GM23338 (cell line): ENCODE measurements at regions not wholly inside any gene's neighbourhood (a gene's known extent, or its start where the extent isn't known, plus 50 kb on each side); places are given as distances from the start of the nearest gene placed in this dataset.
"Not testable (repeated sequence)": the region's sequence is repeated elsewhere in the genome, so short reads cannot be mapped to it uniquely, and the experiment has no call there.

Experiments
- ATAC-seq: fragments of 200-7000 bp; cut with Tn5 transposase; 3 replicates; pipeline ENCODE4 v1.9.1; 2020
- DNase-seq: peaks from one replicate; pipeline ENCODE4 v3.0.0-alpha.2; 2015; ENCODE audit warnings: low spot score
- H2AFZ ChIP-seq: fragments of 200-600 bp; sonication (generic); 2 replicates; pipeline ENCODE4 v1.8.0; 2016; ENCODE audit warnings: antibody characterized with exemption, mild to moderate bottlenecking, moderate library complexity
- H3F3A ChIP-seq: fragments of 200-600 bp; sonication (generic); replicated peaks from 2 replicates; pipeline ENCODE4 v1.8.0; 2017; ENCODE audit warnings: antibody characterized with exemption, mixed run types, low read depth
- H3K27ac ChIP-seq: fragments of 200-600 bp; sonication (generic); 2 replicates; pipeline ENCODE4 v1.6.1; 2016; ENCODE audit warnings: low read depth
- H3K27me3 ChIP-seq: fragments of 200-600 bp; sonication (generic); 2 replicates; pipeline ENCODE4 v1.8.0; 2016; ENCODE audit warnings: mild to moderate bottlenecking, mixed run types, moderate library complexity; ENCODE audit not compliant: insufficient read depth
- H3K36me3 ChIP-seq: fragments of 200-600 bp; sonication (generic); 2 replicates; pipeline ENCODE4 v1.8.0; 2016; ENCODE audit warnings: mild to moderate bottlenecking; ENCODE audit not compliant: insufficient read depth
- H3K4me1 ChIP-seq: fragments of 200-600 bp; sonication (generic); 2 replicates; pipeline ENCODE4 v1.8.0; 2016; ENCODE audit warnings: mild to moderate bottlenecking, moderate library complexity; ENCODE audit not compliant: insufficient read depth
- H3K4me2 ChIP-seq: fragments of 200-600 bp; sonication (generic); 2 replicates; pipeline ENCODE4 v1.7.1; 2017; ENCODE audit warnings: mixed run types
- H3K4me3 ChIP-seq: fragments of 200-600 bp; sonication (generic); 2 replicates; pipeline ENCODE4 v1.6.1; 2016; ENCODE audit warnings: mixed run types
- H3K79me2 ChIP-seq: fragments of 200-600 bp; sonication (generic); replicated peaks from 2 replicates; pipeline ENCODE4 v1.8.0; 2017; ENCODE audit warnings: mild to moderate bottlenecking; ENCODE audit not compliant: insufficient read depth
- H3K9me2 ChIP-seq: fragments of 200-600 bp; sonication (generic); 2 replicates; pipeline ENCODE4 v1.8.0; 2017; ENCODE audit not compliant: insufficient read depth
- H4K20me1 ChIP-seq: fragments of 200-600 bp; sonication (generic); replicated peaks from 2 replicates; pipeline ENCODE4 v1.8.0; 2017; ENCODE audit warnings: mild to moderate bottlenecking; ENCODE audit not compliant: insufficient read depth
- H3K27ac Mint-ChIP-seq: 2 replicates; pipeline ENCODE4 v1.8.0; 2020; ENCODE audit warnings: inconsistent platforms, mild to moderate bottlenecking, moderate library complexity, mixed read lengths
- H3K27me3 Mint-ChIP-seq: 3 replicates; pipeline ENCODE4 v1.8.0; 2022; ENCODE audit warnings: low read depth, mild to moderate bottlenecking, moderate library complexity, mixed read lengths, inconsistent platforms; ENCODE audit not compliant: insufficient read depth, poor library complexity
- H3K36me3 Mint-ChIP-seq: 3 replicates; pipeline ENCODE4 v1.8.0; 2021; ENCODE audit warnings: low read depth, mild to moderate bottlenecking, inconsistent platforms, moderate library complexity, mixed read lengths
- H3K4me1 Mint-ChIP-seq: 3 replicates; pipeline ENCODE4 v1.8.0; 2020; ENCODE audit warnings: mild to moderate bottlenecking, inconsistent platforms, mixed read lengths
- H3K4me3 Mint-ChIP-seq: 3 replicates; pipeline ENCODE4 v1.8.0; 2021; ENCODE audit warnings: moderate library complexity, mild to moderate bottlenecking, inconsistent platforms, mixed read lengths
- H3K9me3 Mint-ChIP-seq: 3 replicates; pipeline ENCODE4 v1.8.0; 2020; ENCODE audit warnings: moderate library complexity, mild to moderate bottlenecking, inconsistent platforms, mixed read lengths

- not testable (repeated sequence) for H3K4me1 Mint-ChIP-seq
Measured at GRCh38 chr17:16844669-16845068, 127.2 kb downstream of the TNFRSF13B start.

DNA sequence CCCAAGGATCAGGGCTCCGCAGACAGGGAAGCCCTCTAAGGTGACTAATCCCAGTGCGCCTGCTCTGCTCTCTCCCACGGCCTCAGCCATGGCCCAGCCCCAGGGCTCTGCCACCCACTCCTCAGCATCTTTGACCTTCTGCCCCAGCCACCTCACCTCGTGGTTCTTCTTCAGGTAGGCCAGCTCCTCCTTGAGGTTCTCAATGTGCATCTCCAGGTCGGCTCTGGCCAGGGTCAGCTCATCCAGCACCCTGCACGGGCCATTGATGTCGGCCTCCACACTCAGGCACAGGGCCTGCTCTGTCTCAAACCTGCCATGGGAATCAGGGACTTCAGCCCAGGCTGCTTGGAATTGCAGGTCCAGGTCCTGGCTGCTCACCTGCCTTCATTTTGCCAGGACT is 128.4 kb downstream of the TNFRSF13B start:
- not testable (repeated sequence) for H3K27me3 Mint-ChIP-seq, H3K27ac Mint-ChIP-seq

More at GRCh38 chr17:16844669-16845068, 127.2 kb downstream of the TNFRSF13B start:
- ATAC-seq, H3K4me3 ChIP-seq, H3K27ac Mint-ChIP-seq, H4K20me1 ChIP-seq, H3K27ac ChIP-seq, H3K4me1 ChIP-seq, H3K9me2 ChIP-seq, H3K36me3 ChIP-seq, H3K79me2 ChIP-seq, H3K4me2 ChIP-seq, H3K27me3 ChIP-seq, H3F3A ChIP-seq, H3K27me3 Mint-ChIP-seq, H3K36me3 Mint-ChIP-seq, H2AFZ ChIP-seq, H3K4me3 Mint-ChIP-seq, DNase-seq, H3K9me3 Mint-ChIP-seq: not testable (repeated sequence)

DNA sequence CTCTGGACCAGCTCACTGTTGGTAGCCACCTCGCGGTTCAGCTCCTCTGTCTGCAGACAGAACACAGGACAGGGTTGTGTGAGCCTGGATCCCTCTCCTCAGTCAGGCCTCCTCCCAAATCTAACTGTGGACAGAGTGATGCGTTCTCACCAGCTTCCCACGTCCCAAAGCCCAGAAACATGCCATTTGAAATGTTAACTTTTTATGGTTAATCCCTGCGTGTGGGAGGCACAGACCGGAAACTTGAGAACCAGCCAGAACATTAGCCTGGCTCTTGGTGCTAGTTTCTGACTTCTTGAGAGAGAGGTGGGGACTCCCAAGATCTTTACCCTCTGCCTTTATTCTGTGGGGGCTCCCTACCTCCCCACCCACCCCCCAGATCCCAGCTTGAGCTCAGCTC is 129.6 kb downstream of the TNFRSF13B start:
- not testable (repeated sequence) for H3K4me3 Mint-ChIP-seq, H3K27me3 ChIP-seq, DNase-seq, H3K36me3 ChIP-seq, H3F3A ChIP-seq, H2AFZ ChIP-seq, H3K27ac Mint-ChIP-seq, H4K20me1 ChIP-seq, H3K36me3 Mint-ChIP-seq, H3K9me3 Mint-ChIP-seq, H3K4me1 ChIP-seq, ATAC-seq, H3K27ac ChIP-seq, H3K4me2 ChIP-seq, H3K9me2 ChIP-seq, H3K4me3 ChIP-seq, H3K4me1 Mint-ChIP-seq, H3K27me3 Mint-ChIP-seq, H3K79me2 ChIP-seq

More for the DNA sequence above, 128.4 kb downstream of the TNFRSF13B start:
- H3K9me2 ChIP-seq, DNase-seq, H3K9me3 Mint-ChIP-seq, ATAC-seq, H4K20me1 ChIP-seq, H3K4me3 Mint-ChIP-seq, H3K27me3 ChIP-seq, H3K36me3 ChIP-seq, H3K36me3 Mint-ChIP-seq, H3F3A ChIP-seq, H3K4me2 ChIP-seq, H3K79me2 ChIP-seq, H3K4me3 ChIP-seq, H2AFZ ChIP-seq, H3K27ac ChIP-seq, H3K4me1 ChIP-seq, H3K4me1 Mint-ChIP-seq: not testable (repeated sequence)

DNA sequence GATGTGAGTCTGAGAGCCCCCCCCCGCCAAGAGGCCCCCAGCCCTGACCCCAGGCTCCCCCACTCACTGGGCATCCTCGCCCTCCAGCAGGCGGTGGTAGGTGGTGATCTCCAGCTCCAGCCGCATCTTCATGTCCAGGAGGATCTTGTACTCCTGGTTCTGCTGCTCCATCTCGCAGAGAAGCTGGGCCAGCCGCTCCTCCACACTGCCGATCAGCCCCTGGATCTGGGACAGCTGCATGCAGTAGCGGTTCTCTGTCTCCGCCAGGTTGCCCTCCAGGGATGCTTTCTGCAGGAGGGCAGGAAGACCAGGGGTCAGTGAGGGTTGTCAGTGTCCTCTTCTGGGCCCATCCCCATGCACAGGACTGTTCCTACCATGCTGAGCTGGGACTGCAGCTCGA is 130.0 kb downstream of the TNFRSF13B start:
- not testable (repeated sequence) for ATAC-seq, H3K27me3 Mint-ChIP-seq, H2AFZ ChIP-seq, H3K27ac ChIP-seq, H3K4me2 ChIP-seq, H4K20me1 ChIP-seq, H3K36me3 Mint-ChIP-seq, H3K27me3 ChIP-seq, H3K27ac Mint-ChIP-seq, H3F3A ChIP-seq, H3K36me3 ChIP-seq, H3K4me3 Mint-ChIP-seq, DNase-seq, H3K4me1 ChIP-seq, H3K4me1 Mint-ChIP-seq, H3K9me2 ChIP-seq, H3K79me2 ChIP-seq, H3K4me3 ChIP-seq, H3K9me3 Mint-ChIP-seq

- H3K27me3 Mint-ChIP-seq, H3K4me3 Mint-ChIP-seq, H3K4me1 ChIP-seq, DNase-seq, ATAC-seq, H3K9me2 ChIP-seq, H3K27me3 ChIP-seq, H3K27ac ChIP-seq, H4K20me1 ChIP-seq, H3K79me2 ChIP-seq, H3K27ac Mint-ChIP-seq, H3K36me3 ChIP-seq, H3K4me3 ChIP-seq, H3K4me2 ChIP-seq, H3F3A ChIP-seq, H3K4me1 Mint-ChIP-seq, H3K9me3 Mint-ChIP-seq, H3K36me3 Mint-ChIP-seq, H2AFZ ChIP-seq: not testable (repeated sequence)
Measured at GRCh38 chr17:16840219-16840618, 131.7 kb downstream of the TNFRSF13B start.

DNA sequence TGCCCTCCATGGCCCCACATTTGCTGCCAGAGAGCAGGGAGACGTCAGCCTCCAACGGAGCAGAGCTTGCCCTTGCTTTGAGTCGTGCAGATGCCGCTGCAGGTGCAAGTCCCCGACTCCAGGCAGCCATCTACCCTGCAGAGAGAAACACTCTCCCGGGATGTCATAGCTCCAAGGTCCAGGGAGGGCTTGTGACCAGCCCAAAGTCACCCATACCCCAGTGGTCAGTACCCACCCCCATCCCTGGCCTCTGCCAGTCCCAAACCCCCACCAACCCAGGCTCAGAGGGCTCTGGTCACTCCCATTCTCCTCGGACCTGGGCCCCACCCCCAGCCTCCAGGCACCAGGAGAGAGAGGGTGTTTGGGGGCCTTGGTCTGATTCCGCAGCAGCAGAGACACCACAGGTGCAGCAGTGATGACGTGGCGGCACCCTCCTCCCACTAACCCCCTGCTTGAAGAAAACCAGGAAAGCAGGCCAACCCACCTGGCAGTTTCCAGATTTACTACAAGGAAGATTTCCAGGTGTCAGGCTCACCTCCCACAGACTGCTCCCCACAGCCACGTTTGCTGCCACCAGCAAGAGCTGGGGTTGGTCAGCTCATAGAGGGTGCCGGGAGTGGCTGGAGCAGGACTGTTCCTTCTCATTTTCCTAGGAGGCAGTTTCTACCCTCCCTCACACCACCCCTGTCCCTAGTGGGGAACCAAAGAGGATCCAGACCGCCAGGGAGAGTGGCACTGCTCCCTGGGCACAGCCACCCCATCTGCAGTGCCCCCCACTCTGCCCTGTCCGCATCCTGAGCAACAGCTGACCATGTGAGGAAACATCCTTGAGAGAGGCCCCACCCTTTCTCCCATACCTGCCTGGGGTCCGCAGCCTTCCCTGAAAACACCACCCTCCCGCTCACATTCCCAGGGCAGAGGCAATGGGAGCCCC is 132.4 kb downstream of the TNFRSF13B start:
- not testable (repeated sequence) for H3K27ac Mint-ChIP-seq, H3K9me3 Mint-ChIP-seq, H3K36me3 ChIP-seq, H3K36me3 Mint-ChIP-seq, H3K4me3 ChIP-seq, H3K4me2 ChIP-seq, H3K4me1 ChIP-seq, ATAC-seq, H3F3A ChIP-seq, H3K27ac ChIP-seq, H4K20me1 ChIP-seq, H3K9me2 ChIP-seq, H3K79me2 ChIP-seq, H2AFZ ChIP-seq, H3K27me3 Mint-ChIP-seq, DNase-seq, H3K27me3 ChIP-seq, H3K4me3 Mint-ChIP-seq, H3K4me1 Mint-ChIP-seq
